AG04449 (cell line): ENCODE measurements at regions not wholly inside any gene's neighbourhood (a gene's known extent, or its start where the extent isn't known, plus 50 kb on each side); places are given as distances from the start of the nearest gene placed in this dataset.

Experiments
- CTCF ChIA-PET: fragments of 350-600 bp; formaldehyde crosslinking; extraction: SDS; loops from one replicate; lab custom pipeline; 2021; ENCODE audit warnings: antibody characterized with exemption; lab: Yijun Ruan, JAX
- POLR2A ChIA-PET: fragments of 400-600, 350-600 bp; formaldehyde crosslinking; extraction: SDS; loops from one replicate; lab custom pipeline; 2020; ENCODE audit warnings: antibody characterized with exemption, inconsistent platforms; lab: Yijun Ruan, JAX
- DNase-seq: peaks from one replicate; pipeline ENCODE4 v3.0.0-alpha.2; 2010; ENCODE audit warnings: low read depth, low spot score
- H3K4me3 ChIP-seq: 2 replicates; pipeline ENCODE4 v1.5.1; 2011; ENCODE audit warnings: low read depth, mild to moderate bottlenecking, control low read depth, low read length
- CTCF ChIP-seq: IDR thresholded peaks from one replicate; pipeline ENCODE4 v1.5.1; 2011; ENCODE audit warnings: mild to moderate bottlenecking, moderate library complexity, low read length, control low read depth, inconsistent platforms; ENCODE audit not compliant: insufficient read depth; ENCODE audit errors: missing control alignments

DNA sequence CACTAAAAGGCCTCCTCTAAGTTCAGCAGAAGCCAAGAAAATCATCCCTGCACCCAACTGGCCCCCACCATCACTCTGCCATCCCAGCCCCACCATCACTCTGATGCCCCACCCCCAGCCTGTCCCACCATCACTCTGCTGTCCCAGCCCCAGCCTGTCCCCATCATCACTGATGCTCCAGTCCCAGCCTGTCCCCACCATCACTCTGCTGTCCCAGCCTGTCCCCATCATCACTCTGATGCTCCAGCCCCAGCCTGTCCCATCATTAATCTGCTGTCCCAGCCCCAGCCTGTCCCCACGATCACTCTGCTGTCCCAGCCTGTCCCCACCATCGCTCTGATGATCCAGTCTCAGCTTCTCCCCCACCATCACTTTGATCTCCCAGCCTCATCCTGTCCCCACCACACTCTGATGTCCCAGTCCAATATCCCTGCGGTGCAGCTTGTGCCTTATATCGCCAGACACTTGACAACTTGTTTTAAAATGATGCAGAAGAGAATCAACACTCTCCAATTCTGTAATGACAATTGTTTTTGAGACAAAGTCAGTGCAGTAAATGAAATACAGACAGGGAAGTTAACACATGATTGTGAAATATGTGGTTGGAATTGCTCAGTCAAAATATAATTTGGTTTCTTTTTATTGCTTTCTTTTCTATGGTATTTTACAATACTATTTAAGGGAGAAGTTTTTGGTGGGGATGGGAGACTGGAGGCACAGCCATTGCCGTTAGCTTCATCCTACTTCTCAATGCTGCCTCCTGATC lies 100.8 kb downstream of the TNFAIP3 start:
- CTCF ChIA-PET: interaction anchor here (0.7 to 2.5 kb wide), 6 partner anchors 20 to 263 kb away, joined by 3 to 12 read pairs (median 10); no protein-coding TSS in a partner anchor

DNA sequence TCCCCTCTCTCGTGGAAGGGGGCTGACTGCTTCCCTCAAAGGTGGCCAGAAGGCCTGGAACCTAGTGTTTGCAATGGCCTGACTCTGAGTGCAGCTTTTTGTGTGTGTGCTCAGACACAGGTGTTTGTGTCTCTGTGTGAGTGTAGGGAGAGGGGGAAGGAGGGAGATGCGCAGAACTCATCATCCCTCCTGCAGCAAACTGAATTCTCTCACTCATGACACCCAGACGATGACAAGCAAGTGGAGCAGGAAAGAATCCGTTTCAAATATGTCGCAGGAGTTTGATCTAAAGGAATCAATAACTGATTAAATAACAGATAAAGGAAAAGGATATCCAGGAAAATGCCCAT lies 101.4 kb downstream of the TNFAIP3 start:
- H3K4me3 ChIP-seq: no peak overlapping the region
- TF ChIP-seq CTCF: no peak
- ChIA-PET CTCF (interaction anchor here (0.7 to 2.5 kb wide), 6 partner anchors 21 to 263 kb away, joined by 3 to 12 read pairs (median 10); no protein-coding TSS in a partner anchor), POLR2A (no interaction called here)
- no peak for DNase-seq

More for the DNA sequence above, 100.8 kb downstream of the TNFAIP3 start:
- TF ChIP-seq CTCF: no peak
- POLR2A ChIA-PET: no interaction called here
- DNase-seq: no peak
- H3K4me3 ChIP-seq: no peak overlapping the region

GRCh38 chr6:137968901-137969300 lies 101.8 kb downstream of the TNFAIP3 start:
- H3K4me3 ChIP-seq: no peak overlapping the region
- ChIA-PET CTCF (interaction anchor here (2.2 to 2.5 kb wide), 3 partner anchors 24 to 264 kb away, joined by 11 to 12 read pairs (median 12); no protein-coding TSS in a partner anchor), POLR2A (no interaction called here)
- TF ChIP-seq CTCF: no peak
- no peak for DNase-seq

- POLR2A ChIA-PET: no interaction called here
- TF ChIP-seq CTCF: no peak
- no peak overlapping the region for H3K4me3 ChIP-seq
- CTCF ChIA-PET: interaction anchor here (2.7 kb wide), 1 partner anchor 262 kb away, joined by 8 read pairs; no protein-coding TSS in a partner anchor
- DNase-seq: no peak
Measured at GRCh38 chr6:137969874-137970273, 102.8 kb downstream of the TNFAIP3 start.

DNA sequence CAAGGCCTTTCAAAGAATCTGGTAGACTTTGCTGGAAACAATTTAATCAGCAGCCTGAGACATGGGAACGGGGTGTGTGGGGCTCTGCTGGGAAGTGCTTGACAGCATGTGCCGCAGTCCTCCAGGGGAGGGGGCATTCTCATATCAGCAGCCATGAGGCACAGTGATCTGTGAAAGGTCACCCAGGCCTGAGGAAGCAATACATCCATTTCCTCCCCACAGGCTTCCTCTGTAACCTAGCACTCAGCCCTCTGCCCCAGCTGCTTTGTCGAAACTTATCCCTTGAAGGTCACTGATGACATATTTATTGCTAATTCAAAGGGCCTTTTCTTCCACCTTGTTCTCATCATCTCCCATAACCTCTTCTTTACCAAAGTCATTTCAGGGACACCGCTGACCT lies 103.3 kb downstream of the TNFAIP3 start:
- CTCF ChIA-PET: interaction anchor here (2.3 to 2.7 kb wide), 2 partner anchors 262 to 264 kb away, joined by 7 to 8 read pairs; no protein-coding TSS in a partner anchor
- DNase-seq: no peak

More for the DNA sequence above, 103.3 kb downstream of the TNFAIP3 start:
- POLR2A ChIA-PET: no interaction called here
- no peak overlapping the region for H3K4me3 ChIP-seq
- no peak for TF ChIP-seq CTCF
